Esophagus squamous epithelium (tissue), 5 donors: ENCODE measurements at regions not wholly inside any gene's neighbourhood (a gene's known extent, or its start where the extent isn't known, plus 50 kb on each side); places are given as distances from the start of the nearest gene placed in this dataset.

ENCODE experiments used
- DNase-seq: peaks from one replicate; lab custom pipeline; 2025; lab: John Stamatoyannopoulos, UW
- H3K27ac ChIP-seq, 4 donors: fragments of 200-600 bp; sonication (generic); one replicate each; pipeline ENCODE4 v1.5.1; 2016 to 2019; ENCODE audit warnings: mild to moderate bottlenecking in 1 of 4
- H3K27me3 ChIP-seq, 4 donors: fragments of 200-600 bp; sonication (generic); 1 replicate in 3 of 4; 2 replicates in 1 of 4; pipeline versions ENCODE4 v1.5.1 to v1.6.0; 2017 to 2021; ENCODE audit warnings: antibody characterized with exemption in 1 of 4
- H3K36me3 ChIP-seq, 3 donors: fragments of 200-600 bp; sonication (generic); one replicate each; pipeline ENCODE4 v1.5.1; 2016 to 2019
- H3K4me1 ChIP-seq, 3 donors: fragments of 200-600 bp; sonication (generic); one replicate each; pipeline ENCODE4 v1.5.1; 2017 to 2019
- H3K4me3 ChIP-seq, 4 donors: fragments of 200-600 bp; sonication (generic); 1 replicate in 3 of 4; 2 replicates in 1 of 4; pipeline ENCODE4 v1.5.1; 2016 to 2019; ENCODE audit warnings: mild to moderate bottlenecking in 2 of 4, moderate library complexity in 1 of 4
- H3K9me3 ChIP-seq, 3 donors: fragments of 200-600 bp; sonication (generic); one replicate each; pipeline ENCODE4 v1.5.1; 2016 to 2019
- CTCF ChIP-seq, 6 experiments: fragments of 450-650 bp in 4 of 6; fragments of 200-600 bp in 2 of 6; sonication (generic) in 2 of 6; IDR thresholded peaks; one replicate each; pipeline ENCODE4 v1.5.1; 2016 to 2019; ENCODE audit warnings: antibody characterized with exemption in 6 of 6, mild to moderate bottlenecking in 4 of 6, moderate library complexity in 4 of 6
- POLR2A ChIP-seq, 4 donors: fragments of 450-650 bp; IDR thresholded peaks; one replicate each; pipeline ENCODE4 v1.6.1; 2017; ENCODE audit warnings: antibody characterized with exemption in 4 of 4, mild to moderate bottlenecking in 4 of 4, moderate library complexity in 3 of 4
- WGBS, 2 donors: methylation state at CpG; one replicate each; pipeline ENCODE4 v1.1.5; 2018; 5-methylcytosine and 5-hydroxymethylcytosine counted together
- intact Hi-C: fragments of 100-400 bp; cut with DNase I; formaldehyde crosslinking; loops from one replicate; pipeline ENCODE4 v1.15.0; 2022
- donor health status: DM: yes; HTN: yes; CAD: no.

GRCh38 chrX:115939636-115940160 is 230.8 kb upstream of the AGTR2 start:
- WGBS, 2 donors = 60 to 70% methylated on average over 1 to 2 of the region's 2 CpGs
- H3K27ac ChIP-seq = no peak overlapping the region
- TF ChIP-seq CTCF (IDR thresholded peaks at IDR 0.05) (no peak), POLR2A (IDR thresholded peaks at IDR 0.05) (no peak)

GRCh38 chrX:115940348-115940747 is 230.2 kb upstream of the AGTR2 start:
- no peak overlapping the region for H3K4me3 ChIP-seq
- H3K9me3 ChIP-seq = no peaks in the 10 kb centered on the region
- H3K36me3 ChIP-seq = no peaks in the 10 kb centered on the region
- no peak overlapping the region for H3K27ac ChIP-seq
- DNase-seq = no peak
- no peak for TF ChIP-seq POLR2A (IDR thresholded peaks at IDR 0.05)
- no peak for TF ChIP-seq CTCF (IDR thresholded peaks at IDR 0.05)
- WGBS, 2 donors = 90 to 100% methylated on average over 1 to 2 of the region's 2 CpGs
- H3K4me1 ChIP-seq = no peaks in the 10 kb centered on the region
- H3K27me3 ChIP-seq = no peaks in the 10 kb centered on the region
- intact Hi-C loops = no loop called here

More at GRCh38 chrX:115939636-115940160, 230.8 kb upstream of the AGTR2 start:
- no peak overlapping the region for H3K4me3 ChIP-seq
- H3K4me1 ChIP-seq = no peaks in the 10 kb centered on the region
- intact Hi-C loops = no loop called here
- DNase-seq = no peak
- no peaks in the 10 kb centered on the region for H3K9me3 ChIP-seq
- no peaks in the 10 kb centered on the region for H3K27me3 ChIP-seq
- H3K36me3 ChIP-seq = no peaks in the 10 kb centered on the region

- H3K9me3 ChIP-seq = no peaks in the 10 kb centered on the region
- 59% methylated on average over 7 of the region's 7 CpGs; no CpG with 5 or more reads in 1 of the 2 donors for WGBS, 2 donors
- no peaks in the 10 kb centered on the region for H3K36me3 ChIP-seq
- TF ChIP-seq POLR2A (IDR thresholded peaks at IDR 0.05) (no peak), CTCF (IDR thresholded peaks at IDR 0.05) (peak in 3 of 6 experiments; percentile 40 to 61 (median 41))
- no peak for DNase-seq
- H3K27me3 ChIP-seq = no peaks in the 10 kb centered on the region
- intact Hi-C loops = no loop called here
- no peaks in the 10 kb centered on the region for H3K4me1 ChIP-seq
- peak overlapping the region in 1 of 4 donors; percentile 49 for H3K4me3 ChIP-seq
- no peak overlapping the region for H3K27ac ChIP-seq
These were observed 229.6 kb upstream of the AGTR2 start for GRCh38 chrX:115940888-115941332.

GRCh38 chrX:115941388-115941787 is 229.2 kb upstream of the AGTR2 start:
- Histone ChIP-seq H3K27me3 (no peaks in the 10 kb centered on the region), H3K9me3 (no peaks in the 10 kb centered on the region), H3K4me3 (no peak overlapping the region), H3K4me1 (no peaks in the 10 kb centered on the region), H3K27ac (no peak overlapping the region), H3K36me3 (no peaks in the 10 kb centered on the region)
- intact Hi-C loops = no loop called here
- TF ChIP-seq POLR2A (IDR thresholded peaks at IDR 0.05) (no peak), CTCF (IDR thresholded peaks at IDR 0.05) (no peak)
- no peak for DNase-seq
- 60 to 71% methylated on average over 1 to 3 of the region's 3 CpGs for WGBS, 2 donors

- H3K9me3 ChIP-seq = no peaks in the 10 kb centered on the region
- H3K27me3 ChIP-seq = no peaks in the 10 kb centered on the region
- no peak for TF ChIP-seq POLR2A (IDR thresholded peaks at IDR 0.05)
- no peak for TF ChIP-seq CTCF (IDR thresholded peaks at IDR 0.05)
- intact Hi-C loops = no loop called here
- no peak for DNase-seq
- no peak overlapping the region for H3K4me3 ChIP-seq
- WGBS, 2 donors = 83 to 85% methylated on average over 8 to 12 of the region's 16 CpGs
- no peaks in the 10 kb centered on the region for H3K4me1 ChIP-seq
- no peak overlapping the region for H3K27ac ChIP-seq
- no peaks in the 10 kb centered on the region for H3K36me3 ChIP-seq
These were observed 224.5 kb upstream of the AGTR2 start for GRCh38 chrX:115946059-115946458.
